ENCODE measurements at regions not wholly inside any gene's neighbourhood (a gene's known extent, or its start where the extent isn't known, plus 50 kb on each side); places are given as distances from the start of the nearest gene placed in this dataset.

DNA sequence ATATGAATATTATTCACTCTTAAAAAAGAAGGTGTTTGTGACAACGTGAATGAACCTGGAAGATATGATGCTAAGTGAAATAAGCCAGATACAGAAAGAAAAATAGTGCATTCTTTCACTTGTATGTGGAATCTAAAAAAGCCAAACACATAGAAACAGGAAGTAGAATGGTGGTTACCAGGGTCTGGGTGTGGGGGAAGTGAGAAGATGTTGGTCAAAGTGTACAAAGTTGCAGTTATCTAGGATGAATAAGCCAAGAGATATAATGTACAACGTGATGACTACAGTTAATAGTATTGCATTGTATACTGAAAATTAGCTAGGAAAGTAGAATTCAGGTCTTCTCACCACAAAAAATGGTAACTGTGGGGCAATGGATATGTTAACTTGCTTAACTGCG lies 151.1 kb upstream of the HCRTR2 start:
- TF ChIP-seq, protein P1, sequence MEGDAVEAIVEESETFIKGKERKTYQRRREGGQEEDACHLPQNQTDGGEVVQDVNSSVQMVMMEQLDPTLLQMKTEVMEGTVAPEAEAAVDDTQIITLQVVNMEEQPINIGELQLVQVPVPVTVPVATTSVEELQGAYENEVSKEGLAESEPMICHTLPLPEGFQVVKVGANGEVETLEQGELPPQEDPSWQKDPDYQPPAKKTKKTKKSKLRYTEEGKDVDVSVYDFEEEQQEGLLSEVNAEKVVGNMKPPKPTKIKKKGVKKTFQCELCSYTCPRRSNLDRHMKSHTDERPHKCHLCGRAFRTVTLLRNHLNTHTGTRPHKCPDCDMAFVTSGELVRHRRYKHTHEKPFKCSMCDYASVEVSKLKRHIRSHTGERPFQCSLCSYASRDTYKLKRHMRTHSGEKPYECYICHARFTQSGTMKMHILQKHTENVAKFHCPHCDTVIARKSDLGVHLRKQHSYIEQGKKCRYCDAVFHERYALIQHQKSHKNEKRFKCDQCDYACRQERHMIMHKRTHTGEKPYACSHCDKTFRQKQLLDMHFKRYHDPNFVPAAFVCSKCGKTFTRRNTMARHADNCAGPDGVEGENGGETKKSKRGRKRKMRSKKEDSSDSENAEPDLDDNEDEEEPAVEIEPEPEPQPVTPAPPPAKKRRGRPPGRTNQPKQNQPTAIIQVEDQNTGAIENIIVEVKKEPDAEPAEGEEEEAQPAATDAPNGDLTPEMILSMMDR (IDR thresholded peaks at IDR 0.05; ENCODE audit: insufficient read depth, low read depth, low read length, missing control alignments) = no peak
- no peak for DNase-seq (ENCODE audit: low read depth)
- no peak overlapping the region for H3K4me3 ChIP-seq (ENCODE audit: low read depth, low read length)

DNA sequence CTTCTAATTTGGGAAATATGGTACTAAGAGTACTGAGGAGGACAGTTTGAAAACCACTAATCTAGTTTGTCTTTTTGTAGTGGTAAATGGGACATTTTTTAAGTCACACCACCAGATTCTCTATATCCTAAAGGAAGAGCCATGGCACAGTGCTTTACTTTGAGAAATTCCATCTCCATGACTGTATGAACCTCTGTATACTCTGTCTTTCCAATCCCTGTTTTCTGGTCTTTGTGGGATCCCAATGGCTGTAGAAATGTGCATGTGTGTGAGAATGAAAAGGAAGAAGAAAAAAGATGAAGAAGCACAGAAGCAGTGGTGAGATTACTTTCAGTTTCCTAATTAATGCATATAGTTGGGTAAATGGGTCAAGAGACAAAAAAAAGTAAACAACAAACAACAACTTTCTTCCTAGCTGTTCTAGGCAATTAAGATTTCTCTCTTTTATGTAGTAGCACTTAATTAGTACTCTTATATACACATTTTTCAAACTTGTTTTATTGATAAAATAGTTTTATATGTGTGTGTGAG lies 141.2 kb upstream of the HCRTR2 start:
- TF ChIP-seq, protein P1 (IDR thresholded peaks at IDR 0.05; ENCODE audit: insufficient read depth, low read depth, low read length, missing control alignments) = no peak
- no peak for DNase-seq (ENCODE audit: low read depth)
- H3K4me3 ChIP-seq (ENCODE audit: low read depth, low read length) = no peak overlapping the region

DNA sequence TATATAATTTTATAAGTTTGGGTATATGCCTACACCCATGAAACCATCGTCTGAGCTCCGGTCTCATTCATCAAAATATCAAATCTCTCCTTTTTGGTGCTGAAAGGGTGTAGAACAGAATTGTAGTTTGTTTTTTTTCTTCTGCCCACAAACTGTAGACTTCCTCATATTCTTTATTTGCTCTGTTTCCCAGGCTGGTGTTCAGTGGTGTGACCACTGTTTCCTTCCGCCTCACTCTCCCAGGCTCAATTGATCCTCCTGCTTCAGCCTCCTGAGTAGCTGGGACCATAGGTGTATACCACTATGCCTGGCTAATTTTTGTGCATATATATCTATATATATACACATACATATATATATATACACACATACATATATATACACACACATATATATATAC lies 139.6 kb upstream of the HCRTR2 start:
- TF ChIP-seq, protein P1 (IDR thresholded peaks at IDR 0.05; ENCODE audit: insufficient read depth, low read depth, low read length, missing control alignments) = no peak
- DNase-seq (ENCODE audit: low read depth) = no peak

DNA sequence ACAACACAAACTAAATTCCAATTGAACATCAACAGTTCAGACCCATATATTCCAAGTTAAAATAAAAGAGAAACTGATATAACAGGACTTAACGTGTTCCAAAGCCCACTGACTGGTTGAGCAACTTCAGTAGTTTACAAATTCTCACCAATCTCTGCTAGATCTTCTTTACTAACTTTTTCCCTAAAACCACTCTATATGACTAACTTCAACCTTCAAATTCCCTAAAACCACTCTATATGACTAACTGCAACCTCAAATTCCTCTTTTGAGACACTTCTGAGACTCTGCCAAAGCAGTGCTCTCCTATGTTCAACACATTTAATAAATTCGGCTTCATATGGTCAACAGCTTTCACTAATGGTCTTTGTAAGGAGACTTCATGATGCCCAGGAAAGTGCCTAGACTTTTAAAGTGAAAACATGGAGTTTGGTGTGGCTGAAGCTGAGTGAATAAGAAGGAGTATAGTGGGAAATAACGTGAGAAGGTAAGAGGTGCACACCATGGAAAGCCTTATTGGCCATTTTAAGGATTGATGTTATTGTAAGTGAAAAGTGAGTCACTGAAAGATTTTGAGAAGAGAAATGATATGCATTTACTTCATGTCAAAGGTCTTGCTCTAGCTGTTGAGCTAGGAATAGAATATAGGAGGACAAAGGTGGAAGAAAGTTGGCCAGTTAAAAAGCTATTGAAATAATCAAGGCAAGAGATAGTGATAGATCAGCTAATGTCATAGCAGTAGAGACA lies 134.0 kb upstream of the HCRTR2 start:
- TF ChIP-seq, protein P1 (IDR thresholded peaks at IDR 0.05; ENCODE audit: insufficient read depth, low read depth, low read length, missing control alignments) = no peak
- DNase-seq (ENCODE audit: low read depth) = no peak
- no peak overlapping the region for H3K4me3 ChIP-seq (ENCODE audit: low read depth, low read length)

More for the DNA sequence above, 139.6 kb upstream of the HCRTR2 start:
- H3K4me3 ChIP-seq (ENCODE audit: low read depth, low read length) = no peak overlapping the region

DNA sequence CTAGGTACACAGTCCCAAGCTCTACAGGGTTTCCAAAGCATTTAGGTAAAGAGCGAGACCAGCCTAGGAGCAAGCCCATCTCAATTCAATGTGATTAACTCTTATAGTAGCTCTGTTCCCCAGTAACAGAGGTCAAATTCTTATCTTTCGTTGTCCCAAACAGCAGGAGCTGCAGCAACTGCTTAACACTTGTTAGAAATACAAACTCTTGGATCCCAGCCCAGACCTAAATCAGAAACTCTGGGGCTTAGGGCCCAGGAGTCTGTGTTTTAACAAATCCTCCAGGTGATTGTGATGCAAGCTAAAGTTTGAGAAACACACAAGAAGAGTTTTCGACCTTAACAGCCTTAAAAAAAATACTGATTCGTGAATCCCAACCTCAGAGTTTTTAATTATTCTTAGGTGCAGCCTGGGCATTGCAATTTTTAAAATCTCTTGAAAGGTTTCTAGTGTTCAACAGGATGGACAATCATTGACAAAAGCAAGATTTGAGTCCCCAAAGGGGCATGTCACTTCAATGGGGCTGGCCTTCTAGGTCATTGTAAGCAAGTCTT lies 127.4 kb upstream of the HCRTR2 start:
- H3K4me3 ChIP-seq (ENCODE audit: low read depth, low read length) = no peak overlapping the region
- no peak for DNase-seq (ENCODE audit: low read depth)
- TF ChIP-seq, protein P1 (IDR thresholded peaks at IDR 0.05; ENCODE audit: insufficient read depth, low read depth, low read length, missing control alignments) = no peak

DNA sequence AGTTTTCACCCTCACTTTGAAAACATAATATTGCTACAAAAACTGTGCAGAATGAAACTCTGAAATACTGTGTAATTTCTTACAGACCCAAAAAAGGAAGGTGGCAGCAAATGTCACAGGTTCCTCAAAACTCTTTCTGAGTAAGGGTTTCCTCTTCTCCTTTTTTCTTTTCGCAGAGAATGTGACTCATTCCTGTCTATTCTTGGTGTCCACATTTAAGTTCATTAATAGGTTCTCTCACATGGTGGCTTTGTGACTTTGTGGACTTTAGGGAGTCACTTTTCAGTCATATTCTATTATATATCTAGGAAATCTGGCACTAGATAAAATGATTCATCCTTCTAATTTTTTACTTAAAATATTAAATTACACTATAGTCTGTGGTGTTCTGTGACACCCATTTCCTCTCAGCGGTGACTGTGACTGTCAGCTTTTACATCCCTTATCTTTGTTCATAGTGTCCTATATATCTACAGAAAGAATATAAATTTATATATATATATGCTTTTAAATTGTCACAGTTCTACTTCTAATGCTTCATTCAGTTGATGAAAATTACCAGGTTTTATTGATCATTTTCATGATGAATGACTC lies 126.8 kb upstream of the HCRTR2 start:
- DNase-seq (ENCODE audit: low read depth) = no peak
- no peak overlapping the region for H3K4me3 ChIP-seq (ENCODE audit: low read depth, low read length)
- TF ChIP-seq, protein P1 (IDR thresholded peaks at IDR 0.05; ENCODE audit: insufficient read depth, low read depth, low read length, missing control alignments) = no peak

Data from GM12865 (cell line).